ENCODE measurements at regions not wholly inside any gene's neighbourhood (a gene's known extent, or its start where the extent isn't known, plus 50 kb on each side); places are given as distances from the start of the nearest gene placed in this dataset.
"Not testable (repeated sequence)": the region's sequence is repeated elsewhere in the genome, so short reads cannot be mapped to it uniquely, and the experiment has no call there.

- Histone ChIP-seq H3K4me1 (ENCODE audit: control insufficient read depth, insufficient read depth, low read length, poor library complexity, severe bottlenecking) (no peaks in the 10 kb centered on the region), H3K9me3 (ENCODE audit: control insufficient read depth, low read length) (peaks cover 17% of the 10 kb centered on the region), H3K36me3 (ENCODE audit: control insufficient read depth, insufficient read depth, low read length) (no peaks in the 10 kb centered on the region), H3K4me3 (ENCODE audit: extremely low read depth, insufficient read depth, low read length, poor library complexity, severe bottlenecking) (no peak overlapping the region), H3K27ac (ENCODE audit: low read depth, low read length, severe bottlenecking) (no peak overlapping the region)
- 60 to 83% methylated on average over 1 to 3 of the region's 8 CpGs for WGBS, 2 experiments (ENCODE audit: insufficient coverage in 2 of 2)
Observed at GRCh38 chr14:105914738-105915385, 388.5 kb downstream of the TMEM121 start.

- peaks cover 17% of the 10 kb centered on the region for H3K9me3 ChIP-seq (ENCODE audit: control insufficient read depth, low read length)
- H3K36me3 ChIP-seq (ENCODE audit: control insufficient read depth, insufficient read depth, low read length); H3K4me1 ChIP-seq (ENCODE audit: control insufficient read depth, insufficient read depth, low read length, poor library complexity, severe bottlenecking); H3K27ac ChIP-seq (ENCODE audit: low read depth, low read length, severe bottlenecking); H3K4me3 ChIP-seq (ENCODE audit: extremely low read depth, insufficient read depth, low read length, poor library complexity, severe bottlenecking): not testable (repeated sequence)
- no CpG with 5 or more reads among the region's 3 CpGs for WGBS, 2 experiments (ENCODE audit: insufficient coverage in 2 of 2)
Observed at GRCh38 chr14:105915546-105915945, 389.2 kb downstream of the TMEM121 start.

GRCh38 chr14:105917136-105917932, 391.0 kb downstream of the TMEM121 start:
- H3K9me3 ChIP-seq (ENCODE audit: control insufficient read depth, low read length): peaks cover 27% of the 10 kb centered on the region
- 72 to 74% methylated on average over 17 to 20 of the region's 20 CpGs for WGBS, 2 experiments (ENCODE audit: insufficient coverage in 2 of 2)
- H3K36me3 ChIP-seq (ENCODE audit: control insufficient read depth, insufficient read depth, low read length); H3K27ac ChIP-seq (ENCODE audit: low read depth, low read length, severe bottlenecking); H3K4me1 ChIP-seq (ENCODE audit: control insufficient read depth, insufficient read depth, low read length, poor library complexity, severe bottlenecking); H3K4me3 ChIP-seq (ENCODE audit: extremely low read depth, insufficient read depth, low read length, poor library complexity, severe bottlenecking): not testable (repeated sequence)

- Histone ChIP-seq H3K4me3 (ENCODE audit: extremely low read depth, insufficient read depth, low read length, poor library complexity, severe bottlenecking) (no peak overlapping the region), H3K9me3 (ENCODE audit: control insufficient read depth, low read length) (peaks cover 27% of the 10 kb centered on the region), H3K36me3 (ENCODE audit: control insufficient read depth, insufficient read depth, low read length) (no peaks in the 10 kb centered on the region), H3K27ac (ENCODE audit: low read depth, low read length, severe bottlenecking) (no peak overlapping the region), H3K4me1 (ENCODE audit: control insufficient read depth, insufficient read depth, low read length, poor library complexity, severe bottlenecking) (no peaks in the 10 kb centered on the region)
- WGBS, 2 experiments (ENCODE audit: insufficient coverage in 2 of 2): 78 to 86% methylated on average over 7 of the region's 10 CpGs
Observed at GRCh38 chr14:105917933-105918436, 391.6 kb downstream of the TMEM121 start.

- Histone ChIP-seq H3K4me3 (ENCODE audit: extremely low read depth, insufficient read depth, low read length, poor library complexity, severe bottlenecking) (no peak overlapping the region), H3K36me3 (ENCODE audit: control insufficient read depth, insufficient read depth, low read length) (no peaks in the 10 kb centered on the region), H3K9me3 (ENCODE audit: control insufficient read depth, low read length) (peaks cover 27% of the 10 kb centered on the region), H3K27ac (ENCODE audit: low read depth, low read length, severe bottlenecking) (no peak overlapping the region), H3K4me1 (ENCODE audit: control insufficient read depth, insufficient read depth, low read length, poor library complexity, severe bottlenecking) (no peaks in the 10 kb centered on the region)
- 63 to 67% methylated on average over 10 to 11 of the region's 17 CpGs for WGBS, 2 experiments (ENCODE audit: insufficient coverage in 2 of 2)
Observed at GRCh38 chr14:105918496-105919262, 392.3 kb downstream of the TMEM121 start.

- peaks cover 31% of the 10 kb centered on the region for H3K9me3 ChIP-seq (ENCODE audit: control insufficient read depth, low read length)
- no peak overlapping the region for H3K27ac ChIP-seq (ENCODE audit: low read depth, low read length, severe bottlenecking)
- no peaks in the 10 kb centered on the region for H3K4me1 ChIP-seq (ENCODE audit: control insufficient read depth, insufficient read depth, low read length, poor library complexity, severe bottlenecking)
- no peaks in the 10 kb centered on the region for H3K36me3 ChIP-seq (ENCODE audit: control insufficient read depth, insufficient read depth, low read length)
- H3K4me3 ChIP-seq (ENCODE audit: extremely low read depth, insufficient read depth, low read length, poor library complexity, severe bottlenecking): no peak overlapping the region
- WGBS, 2 experiments (ENCODE audit: insufficient coverage in 2 of 2): 80 to 85% methylated on average over 16 to 17 of the region's 21 CpGs
Observed at GRCh38 chr14:105919458-105920150, 393.2 kb downstream of the TMEM121 start.

- H3K27ac ChIP-seq (ENCODE audit: low read depth, low read length, severe bottlenecking); H3K4me3 ChIP-seq (ENCODE audit: extremely low read depth, insufficient read depth, low read length, poor library complexity, severe bottlenecking); H3K4me1 ChIP-seq (ENCODE audit: control insufficient read depth, insufficient read depth, low read length, poor library complexity, severe bottlenecking); H3K36me3 ChIP-seq (ENCODE audit: control insufficient read depth, insufficient read depth, low read length): not testable (repeated sequence)
- H3K9me3 ChIP-seq (ENCODE audit: control insufficient read depth, low read length): peaks cover 38% of the 10 kb centered on the region
- whole genome bisulfite sequencing, 2 experiments (ENCODE audit: insufficient coverage in 2 of 2): 42 to 53% methylated on average over 3 to 7 of the region's 11 CpGs
Observed at GRCh38 chr14:105920151-105920700, 393.8 kb downstream of the TMEM121 start.

GRCh38 chr14:105920803-105921755, 394.7 kb downstream of the TMEM121 start:
- not testable (repeated sequence) for H3K4me1 ChIP-seq (ENCODE audit: control insufficient read depth, insufficient read depth, low read length, poor library complexity, severe bottlenecking); H3K4me3 ChIP-seq (ENCODE audit: extremely low read depth, insufficient read depth, low read length, poor library complexity, severe bottlenecking); H3K36me3 ChIP-seq (ENCODE audit: control insufficient read depth, insufficient read depth, low read length); H3K27ac ChIP-seq (ENCODE audit: low read depth, low read length, severe bottlenecking)
- H3K9me3 ChIP-seq (ENCODE audit: control insufficient read depth, low read length): peaks cover 38% of the 10 kb centered on the region
- 83 to 91% methylated on average over 14 to 22 of the region's 24 CpGs for WGBS, 2 experiments (ENCODE audit: insufficient coverage in 2 of 2)

- H3K4me3 ChIP-seq (ENCODE audit: extremely low read depth, insufficient read depth, low read length, poor library complexity, severe bottlenecking); H3K27ac ChIP-seq (ENCODE audit: low read depth, low read length, severe bottlenecking); H3K4me1 ChIP-seq (ENCODE audit: control insufficient read depth, insufficient read depth, low read length, poor library complexity, severe bottlenecking); H3K36me3 ChIP-seq (ENCODE audit: control insufficient read depth, insufficient read depth, low read length): not testable (repeated sequence)
- WGBS, 2 experiments (ENCODE audit: insufficient coverage in 2 of 2): 46 to 50% methylated on average over 3 of the region's 4 CpGs
- H3K9me3 ChIP-seq (ENCODE audit: control insufficient read depth, low read length): peaks cover 45% of the 10 kb centered on the region
Observed at GRCh38 chr14:105921781-105922180, 395.4 kb downstream of the TMEM121 start.
